Nephron (organoid): ENCODE measurements at regions not wholly inside any gene's neighbourhood (a gene's known extent, or its start where the extent isn't known, plus 50 kb on each side); places are given as distances from the start of the nearest gene placed in this dataset.

Experiments
- H3K27ac Mint-ChIP-seq, 3 experiments: 2 replicates each; pipeline ENCODE4 v1.8.0; 2020; ENCODE audit warnings: mixed read lengths in 3 of 3, mild to moderate bottlenecking in 2 of 3, moderate library complexity in 1 of 3
- H3K27me3 Mint-ChIP-seq: 2 replicates; pipeline ENCODE4 v1.8.0; 2021; ENCODE audit warnings: low read depth, mild to moderate bottlenecking, moderate library complexity, mixed read lengths
- H3K36me3 Mint-ChIP-seq: 2 replicates; pipeline ENCODE4 v1.8.0; 2020; ENCODE audit warnings: low read depth, mixed read lengths
- H3K4me1 Mint-ChIP-seq: 2 replicates; pipeline ENCODE4 v1.8.0; 2020; ENCODE audit warnings: mixed read lengths
- H3K4me3 Mint-ChIP-seq, 3 experiments: 2 replicates each; pipeline ENCODE4 v1.8.0; 2020; ENCODE audit warnings: mild to moderate bottlenecking in 3 of 3, mixed read lengths in 3 of 3, moderate library complexity in 2 of 3
- H3K9me3 Mint-ChIP-seq: 2 replicates; pipeline ENCODE4 v1.8.0; 2020; ENCODE audit warnings: mixed read lengths
- TF ChIP-seq, protein P1 (sequence below), 3 experiments: fragments of 200-600 bp; sonication (generic); IDR thresholded peaks; one replicate each; pipeline ENCODE4 v1.5.0; 2021; ENCODE audit warnings: antibody characterized with exemption in 3 of 3; ENCODE audit not compliant: unreplicated experiment in 3 of 3

DNA sequence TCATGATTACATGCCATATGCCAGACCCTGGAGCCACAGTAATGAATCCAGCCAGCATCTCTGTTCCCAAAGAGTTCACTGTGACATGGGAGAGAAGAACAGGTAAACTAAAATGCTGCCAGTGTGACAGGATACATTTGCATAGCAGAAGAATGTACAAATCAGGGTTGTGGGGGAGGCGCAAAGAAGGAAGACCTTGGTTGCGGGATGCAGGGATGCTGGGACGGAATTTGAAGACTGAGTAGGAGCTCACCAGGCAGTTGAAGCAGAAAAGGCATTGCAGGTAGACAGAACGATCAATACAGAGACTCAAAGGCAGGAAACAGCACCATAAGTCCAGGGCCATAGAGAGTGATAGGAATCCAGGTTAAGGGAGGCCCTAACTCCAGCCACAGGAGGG is 180.3 kb upstream of the ZC3H12A start:
- H3K27me3 Mint-ChIP-seq, result peaks cover 66% of the 10 kb centered on the region
- H3K36me3 Mint-ChIP-seq, result no peaks in the 10 kb centered on the region
- H3K9me3 Mint-ChIP-seq, result no peaks in the 10 kb centered on the region
- TF ChIP-seq, protein P1, sequence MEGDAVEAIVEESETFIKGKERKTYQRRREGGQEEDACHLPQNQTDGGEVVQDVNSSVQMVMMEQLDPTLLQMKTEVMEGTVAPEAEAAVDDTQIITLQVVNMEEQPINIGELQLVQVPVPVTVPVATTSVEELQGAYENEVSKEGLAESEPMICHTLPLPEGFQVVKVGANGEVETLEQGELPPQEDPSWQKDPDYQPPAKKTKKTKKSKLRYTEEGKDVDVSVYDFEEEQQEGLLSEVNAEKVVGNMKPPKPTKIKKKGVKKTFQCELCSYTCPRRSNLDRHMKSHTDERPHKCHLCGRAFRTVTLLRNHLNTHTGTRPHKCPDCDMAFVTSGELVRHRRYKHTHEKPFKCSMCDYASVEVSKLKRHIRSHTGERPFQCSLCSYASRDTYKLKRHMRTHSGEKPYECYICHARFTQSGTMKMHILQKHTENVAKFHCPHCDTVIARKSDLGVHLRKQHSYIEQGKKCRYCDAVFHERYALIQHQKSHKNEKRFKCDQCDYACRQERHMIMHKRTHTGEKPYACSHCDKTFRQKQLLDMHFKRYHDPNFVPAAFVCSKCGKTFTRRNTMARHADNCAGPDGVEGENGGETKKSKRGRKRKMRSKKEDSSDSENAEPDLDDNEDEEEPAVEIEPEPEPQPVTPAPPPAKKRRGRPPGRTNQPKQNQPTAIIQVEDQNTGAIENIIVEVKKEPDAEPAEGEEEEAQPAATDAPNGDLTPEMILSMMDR (IDR thresholded peaks at IDR 0.05; ENCODE audit: unreplicated experiment in 3 of 3), result no peak
- H3K27ac Mint-ChIP-seq, result no peak overlapping the region
- no peaks in the 10 kb centered on the region for H3K4me1 Mint-ChIP-seq
- no peak overlapping the region for H3K4me3 Mint-ChIP-seq

DNA sequence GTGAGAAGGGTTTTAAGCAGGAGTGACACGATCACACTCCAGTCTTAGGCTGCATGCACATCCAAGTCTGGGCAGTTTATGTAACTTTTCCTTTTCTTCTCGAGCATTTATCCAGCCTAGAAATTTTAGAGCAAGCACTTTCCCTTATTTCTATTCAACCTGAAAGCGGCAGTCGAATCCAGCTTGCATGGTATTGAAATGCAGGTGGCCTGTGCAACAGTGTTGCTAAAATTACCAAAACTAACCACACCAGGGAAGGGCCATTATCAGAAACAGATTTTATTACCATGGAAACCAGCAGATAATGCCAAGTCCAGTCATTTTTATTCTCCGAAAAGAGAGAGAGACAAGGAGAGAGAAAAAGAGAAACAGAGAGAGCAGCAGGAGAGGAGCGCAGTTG is 179.9 kb upstream of the ZC3H12A start:
- Mint-ChIP-seq H3K27ac (no peak overlapping the region), H3K4me1 (no peaks in the 10 kb centered on the region), H3K27me3 (peaks cover 68% of the 10 kb centered on the region), H3K36me3 (no peaks in the 10 kb centered on the region), H3K4me3 (no peak overlapping the region), H3K9me3 (no peaks in the 10 kb centered on the region)
- TF ChIP-seq, protein P1 (IDR thresholded peaks at IDR 0.05; ENCODE audit: unreplicated experiment in 3 of 3), result no peak

DNA sequence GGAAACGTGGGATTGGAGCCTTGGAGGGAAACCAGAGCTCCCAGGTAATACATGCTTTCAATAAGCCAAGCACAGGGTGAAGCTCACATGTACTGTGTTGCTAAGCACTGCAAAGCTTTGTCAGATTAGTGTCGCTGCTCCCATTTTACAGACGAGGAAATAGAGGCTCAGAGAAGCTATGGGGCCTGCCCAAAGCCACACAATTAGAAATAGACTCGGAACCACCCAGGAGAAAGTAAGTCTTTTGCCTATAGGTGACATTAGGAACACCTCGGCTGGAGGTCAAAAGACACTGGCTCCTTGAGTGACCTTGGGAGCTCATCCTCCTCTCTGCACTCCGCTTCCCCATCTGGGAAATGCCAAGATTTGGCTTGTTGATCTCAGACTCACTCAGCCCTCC is 175.6 kb upstream of the ZC3H12A start:
- Mint-ChIP-seq H3K4me1 (no peaks in the 10 kb centered on the region), H3K36me3 (no peaks in the 10 kb centered on the region), H3K4me3 (no peak overlapping the region), H3K9me3 (no peaks in the 10 kb centered on the region), H3K27me3 (peaks cover 71% of the 10 kb centered on the region), H3K27ac (no peak overlapping the region)
- TF ChIP-seq, protein P1 (IDR thresholded peaks at IDR 0.05; ENCODE audit: unreplicated experiment in 3 of 3), result no peak

DNA sequence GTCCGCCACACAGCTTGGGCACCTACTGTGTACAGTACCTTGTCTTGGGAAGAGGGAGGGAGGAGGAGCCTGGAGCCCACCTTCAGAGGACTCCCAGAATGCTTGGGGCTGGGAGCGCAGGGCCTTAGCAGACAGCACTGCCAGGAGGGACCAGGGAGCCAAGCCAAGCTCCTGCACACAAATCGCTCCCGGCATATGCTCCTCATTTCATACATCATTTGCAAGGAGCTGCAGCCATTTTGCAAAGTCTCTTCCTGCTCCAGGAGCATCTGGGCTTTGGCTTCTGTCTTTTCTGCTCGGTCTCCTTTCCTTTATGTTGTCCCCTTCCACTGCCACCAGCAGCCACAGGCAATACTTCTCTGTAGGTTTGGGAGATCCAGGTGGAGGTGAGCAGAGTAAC is 175.2 kb upstream of the ZC3H12A start:
- TF ChIP-seq, protein P1 (IDR thresholded peaks at IDR 0.05; ENCODE audit: unreplicated experiment in 3 of 3), result no peak
- no peak overlapping the region for H3K4me3 Mint-ChIP-seq
- H3K27ac Mint-ChIP-seq, result no peak overlapping the region
- H3K4me1 Mint-ChIP-seq, result no peaks in the 10 kb centered on the region
- H3K36me3 Mint-ChIP-seq, result no peaks in the 10 kb centered on the region
- no peaks in the 10 kb centered on the region for H3K9me3 Mint-ChIP-seq
- peaks cover 67% of the 10 kb centered on the region for H3K27me3 Mint-ChIP-seq

DNA sequence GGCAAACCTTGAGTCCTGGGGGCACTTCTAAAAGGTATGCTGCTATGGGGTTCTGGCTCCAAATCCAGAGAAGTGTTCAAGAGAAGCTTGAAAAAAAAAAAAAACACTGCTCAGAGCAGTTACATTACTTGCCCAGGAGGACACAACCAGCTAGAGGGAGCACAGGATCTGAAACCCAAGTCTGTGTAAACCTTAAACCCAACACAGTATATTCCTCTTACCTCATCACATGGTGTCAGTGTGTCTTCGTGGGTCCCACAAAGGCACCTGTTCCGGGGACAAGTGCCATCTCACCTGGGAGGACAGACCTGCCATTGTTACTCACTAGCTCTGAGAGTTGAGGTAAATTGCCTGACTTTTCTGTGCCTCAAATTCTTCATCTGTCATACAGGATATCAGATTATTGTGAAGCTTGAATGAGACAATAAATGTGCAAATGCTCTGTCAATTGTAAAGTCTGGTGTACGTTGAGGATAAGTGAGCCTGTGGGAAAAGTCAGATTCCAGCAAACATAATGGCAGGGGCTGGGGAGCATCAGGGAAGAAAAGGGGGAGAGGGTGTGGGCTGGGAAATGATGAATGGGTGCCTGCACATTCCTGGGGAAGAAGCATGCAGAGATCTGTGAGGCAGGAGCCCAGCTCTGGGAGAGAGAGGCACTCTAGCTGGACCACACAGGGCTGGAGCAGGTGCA is 170.4 kb upstream of the ZC3H12A start:
- no peaks in the 10 kb centered on the region for H3K36me3 Mint-ChIP-seq
- H3K4me1 Mint-ChIP-seq, result peaks cover 9% of the 10 kb centered on the region
- H3K9me3 Mint-ChIP-seq, result no peaks in the 10 kb centered on the region
- TF ChIP-seq, protein P1 (IDR thresholded peaks at IDR 0.05; ENCODE audit: unreplicated experiment in 3 of 3), result no peak
- no peak overlapping the region for H3K27ac Mint-ChIP-seq
- peaks cover 46% of the 10 kb centered on the region for H3K27me3 Mint-ChIP-seq
- H3K4me3 Mint-ChIP-seq, result no peak overlapping the region

DNA sequence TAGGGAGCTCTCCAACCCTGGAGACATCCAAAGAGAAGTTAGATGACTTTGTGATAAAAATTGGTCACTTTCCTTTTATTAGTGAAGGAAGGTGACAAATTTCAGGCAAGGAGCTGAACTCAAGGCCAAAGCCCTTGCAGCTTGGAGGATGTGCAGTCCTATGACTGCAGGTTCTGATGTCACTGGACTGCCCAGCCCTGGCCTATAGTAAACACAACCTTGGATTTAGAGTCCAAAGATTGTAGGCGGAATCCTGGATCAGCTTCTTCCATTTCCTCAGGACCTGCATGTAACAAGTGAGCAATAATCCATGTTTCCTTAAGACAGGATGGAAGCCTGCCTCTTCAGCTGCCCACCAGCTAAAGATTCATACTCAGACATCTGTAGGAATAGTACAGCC is 169.3 kb upstream of the ZC3H12A start:
- Mint-ChIP-seq H3K4me1 (peaks cover 9% of the 10 kb centered on the region), H3K4me3 (no peak overlapping the region), H3K9me3 (no peaks in the 10 kb centered on the region), H3K27me3 (peaks cover 47% of the 10 kb centered on the region), H3K36me3 (no peaks in the 10 kb centered on the region), H3K27ac (no peak overlapping the region)
- TF ChIP-seq, protein P1 (IDR thresholded peaks at IDR 0.05; ENCODE audit: unreplicated experiment in 3 of 3), result no peak
